Kidney epithelial cell (primary cell): ENCODE measurements at regions not wholly inside any gene's neighbourhood (a gene's known extent, or its start where the extent isn't known, plus 50 kb on each side); places are given as distances from the start of the nearest gene placed in this dataset.

ENCODE experiments used
- DNase-seq: peaks from one replicate; pipeline ENCODE4 v3.0.0-alpha.2; 2010; ENCODE audit warnings: low read depth
- H3K27me3 ChIP-seq: 2 replicates; pipeline ENCODE4 v1.6.0; 2011; ENCODE audit warnings: low read length; ENCODE audit not compliant: control insufficient read depth, insufficient read depth
- H3K36me3 ChIP-seq: 2 replicates; pipeline ENCODE4 v1.5.1; 2011; ENCODE audit warnings: low read length; ENCODE audit not compliant: control insufficient read depth, insufficient read depth
- H3K4me3 ChIP-seq: 2 replicates; pipeline ENCODE4 v1.5.1; 2011; ENCODE audit warnings: low read depth, mild to moderate bottlenecking, control low read depth, low read length
- CTCF ChIP-seq: IDR thresholded peaks from 2 replicates; pipeline ENCODE4 v1.5.1; 2011; ENCODE audit warnings: mild to moderate bottlenecking, moderate library complexity, low read length, control low read depth, inconsistent platforms; ENCODE audit not compliant: insufficient read depth, poor library complexity, severe bottlenecking

GRCh38 chr5:27832886-27833285 lies 794.5 kb upstream of the CDH9 start:
- H3K27me3 ChIP-seq: no peaks in the 10 kb centered on the region
- H3K4me3 ChIP-seq: no peak overlapping the region
- H3K36me3 ChIP-seq: no peaks in the 10 kb centered on the region
- no peak for DNase-seq
- TF ChIP-seq CTCF: no peak

- H3K4me3 ChIP-seq: no peak overlapping the region
- DNase-seq: peak; percentile 42
Observed at GRCh38 chr5:27830546-27830945, 792.2 kb upstream of the CDH9 start.

GRCh38 chr5:27821681-27822080 lies 783.3 kb upstream of the CDH9 start:
- DNase-seq: peak; percentile 14
- Histone ChIP-seq H3K36me3 (no peaks in the 10 kb centered on the region), H3K27me3 (no peaks in the 10 kb centered on the region), H3K4me3 (no peak overlapping the region)
- TF ChIP-seq CTCF: no peak

More at GRCh38 chr5:27830546-27830945, 792.2 kb upstream of the CDH9 start:
- TF ChIP-seq CTCF: no peak
- H3K36me3 ChIP-seq: no peaks in the 10 kb centered on the region
- no peaks in the 10 kb centered on the region for H3K27me3 ChIP-seq

GRCh38 chr5:27818888-27819287 lies 780.5 kb upstream of the CDH9 start:
- no peak for TF ChIP-seq CTCF
- H3K4me3 ChIP-seq: no peak overlapping the region
- no peaks in the 10 kb centered on the region for H3K27me3 ChIP-seq
- no peaks in the 10 kb centered on the region for H3K36me3 ChIP-seq
- DNase-seq: no peak

- Histone ChIP-seq H3K36me3 (no peaks in the 10 kb centered on the region), H3K27me3 (no peaks in the 10 kb centered on the region), H3K4me3 (no peak overlapping the region)
- no peak for DNase-seq
- no peak for TF ChIP-seq CTCF
Observed at GRCh38 chr5:27814983-27815382, 776.6 kb upstream of the CDH9 start.

- no peaks in the 10 kb centered on the region for H3K27me3 ChIP-seq
- H3K4me3 ChIP-seq: no peak overlapping the region
- no peaks in the 10 kb centered on the region for H3K36me3 ChIP-seq
- DNase-seq: no peak
- TF ChIP-seq CTCF: no peak
Observed at GRCh38 chr5:27814286-27814685, 775.9 kb upstream of the CDH9 start.
